ENCODE measurements at regions not wholly inside any gene's neighbourhood (a gene's known extent, or its start where the extent isn't known, plus 50 kb on each side); places are given as distances from the start of the nearest gene placed in this dataset.
A peak's percentile ranks its signal among the peaks of the same experiment; 100 is the strongest.
"Not testable (repeated sequence)": the region's sequence is repeated elsewhere in the genome, so short reads cannot be mapped to it uniquely, and the experiment has no call there.

DNA sequence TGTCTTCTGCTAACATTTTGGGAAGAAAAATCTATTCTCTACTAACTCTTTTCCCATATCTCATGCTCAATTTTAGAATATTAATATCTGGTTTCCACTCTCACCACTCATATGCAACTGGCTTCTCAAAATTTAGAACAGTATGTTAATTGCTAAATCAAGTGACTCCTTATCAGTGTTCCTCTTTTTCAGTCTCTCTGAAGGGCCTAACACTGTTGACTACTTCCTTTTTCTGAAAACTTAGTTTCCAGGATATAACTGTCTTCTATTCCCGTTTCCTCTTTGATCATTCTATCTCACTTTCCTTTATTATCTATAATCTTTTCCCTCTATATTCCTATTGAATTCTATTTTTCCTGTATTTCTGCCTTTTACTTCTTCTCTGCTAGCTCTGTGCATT is 1717.2 kb upstream of the C9orf72 start:
- DNase-seq: no peak

DNA sequence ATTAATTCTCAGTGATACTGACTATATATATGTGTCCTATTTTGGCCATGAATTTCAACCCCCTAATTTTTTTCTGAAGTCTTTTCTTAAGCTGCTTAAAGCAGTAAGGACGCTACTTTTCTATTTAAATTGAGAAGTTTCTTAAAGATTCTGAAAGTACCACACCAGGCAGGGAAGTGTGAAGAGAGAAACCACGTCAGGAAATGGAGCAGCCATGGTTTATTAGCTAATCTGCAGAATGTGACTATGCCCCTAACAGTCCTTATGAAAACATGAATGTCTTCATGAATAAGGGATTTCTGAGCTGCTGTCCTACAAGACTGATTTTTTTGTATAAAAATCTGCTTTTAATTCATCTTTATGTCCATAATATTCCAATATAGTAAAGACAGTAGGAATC is 1724.3 kb upstream of the C9orf72 start:
- no peak for DNase-seq

DNA sequence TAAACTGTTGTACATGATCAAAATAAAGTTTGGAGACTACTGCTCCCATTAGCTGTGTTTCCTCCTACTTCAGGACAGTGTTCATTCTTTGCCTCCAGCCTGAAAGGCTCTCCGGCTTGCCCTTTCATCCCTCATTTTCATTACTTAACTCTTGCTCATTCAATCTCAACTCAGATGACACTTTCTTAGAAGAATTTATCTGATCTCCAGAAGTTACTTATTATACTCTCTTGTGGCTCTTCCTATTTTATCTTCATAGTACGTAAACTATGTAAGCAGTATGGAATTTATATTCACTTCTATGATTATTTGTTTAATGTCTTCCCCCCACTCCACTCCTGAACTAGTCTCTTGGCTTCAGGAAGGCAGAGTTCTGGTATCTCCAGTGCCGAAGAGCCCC is 1737.9 kb upstream of the C9orf72 start:
- DNase-seq: no peak

DNA sequence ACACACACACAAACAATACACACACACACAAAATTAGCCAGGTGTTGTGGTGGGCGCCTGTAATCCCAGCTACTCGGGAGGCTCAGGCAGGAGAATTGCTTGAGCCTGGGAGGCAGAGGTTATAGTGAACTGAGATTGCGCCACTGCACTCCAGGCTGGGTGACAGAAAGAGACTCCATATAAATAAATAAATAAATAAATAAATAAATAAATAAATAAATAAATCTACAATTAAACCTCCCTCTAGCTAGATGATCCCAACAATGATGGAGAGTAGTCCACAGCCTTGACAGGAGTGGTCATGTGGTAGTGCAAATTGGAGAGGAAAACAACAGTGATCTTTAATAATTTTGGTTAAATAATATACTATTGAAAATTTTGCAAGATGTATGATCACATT is 1739.0 kb upstream of the C9orf72 start:
- no peak for DNase-seq

DNA sequence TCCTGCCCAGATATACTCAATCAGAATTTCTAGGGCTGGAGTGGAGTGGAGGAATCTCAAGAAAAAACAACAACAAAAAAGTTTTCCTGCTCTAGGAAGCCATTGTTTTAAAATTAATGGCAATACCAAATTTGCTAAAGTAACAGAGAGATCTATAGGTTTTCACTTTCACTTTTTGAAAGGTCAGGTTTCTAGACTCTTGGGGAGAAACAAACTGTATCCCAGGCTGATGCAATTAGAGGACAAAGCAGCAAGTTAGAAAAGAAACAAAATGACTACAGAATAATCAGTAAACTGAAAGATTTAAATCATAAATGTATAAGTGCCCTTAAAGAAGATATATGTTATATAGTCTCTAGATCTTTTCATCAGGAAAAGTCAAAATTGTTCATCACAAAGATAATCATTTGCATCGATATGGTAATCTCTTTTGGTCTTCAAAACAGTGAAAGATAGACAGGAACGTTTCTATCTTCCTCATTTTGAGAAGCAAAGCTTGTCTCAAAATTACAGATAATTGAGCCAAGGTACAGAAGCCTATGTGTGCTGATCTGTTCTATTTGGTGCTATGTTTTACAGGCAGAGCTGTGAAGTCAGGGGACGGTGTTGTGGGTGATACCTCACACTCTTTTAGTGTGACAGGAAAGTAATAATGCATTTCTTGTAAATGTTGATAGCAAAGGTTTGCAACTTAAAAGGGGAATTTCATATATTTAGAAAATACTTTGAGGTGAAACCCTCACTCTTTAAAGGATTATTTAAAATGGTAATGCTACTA is 1746.6 kb upstream of the C9orf72 start:
- no peak for DNase-seq

DNA sequence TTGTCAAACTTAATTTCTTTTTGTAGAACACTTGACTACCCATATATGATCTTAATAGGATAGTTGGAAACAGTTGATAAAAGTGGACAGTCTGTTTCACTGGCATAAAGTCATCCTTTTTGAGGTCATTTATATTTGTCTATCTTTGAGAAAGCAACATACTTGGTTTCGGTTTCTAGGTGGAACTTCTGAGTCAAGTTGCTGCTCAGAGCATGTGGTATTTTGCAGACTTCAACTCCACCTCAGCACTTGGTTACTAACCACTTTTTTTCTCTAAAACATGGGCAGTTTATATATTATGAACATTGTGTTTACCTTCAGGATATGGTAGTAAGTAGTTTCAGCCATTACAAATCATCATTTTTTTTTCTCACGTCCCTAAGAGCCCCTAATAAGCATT is 1749.0 kb upstream of the C9orf72 start:
- DNase-seq: no peak

DNA sequence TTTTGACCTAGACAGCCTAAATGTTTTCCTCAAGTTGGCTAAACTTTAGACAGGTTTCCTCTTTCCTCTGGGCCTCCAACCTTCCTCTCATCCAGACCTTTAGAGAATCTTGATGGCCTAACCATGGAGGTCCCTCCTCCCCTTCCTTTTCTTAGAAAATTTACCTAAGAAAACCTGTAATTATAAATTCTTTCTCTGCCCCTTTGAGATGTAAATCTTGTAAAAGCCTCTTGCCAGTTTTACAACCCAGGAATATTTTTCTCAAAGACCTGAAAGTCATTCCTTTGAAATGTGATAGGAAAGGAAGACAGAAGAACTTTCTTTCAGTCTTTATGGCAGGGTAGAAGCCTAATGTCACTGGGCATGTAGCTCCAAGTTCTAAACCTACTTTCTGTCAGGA is 1752.6 kb upstream of the C9orf72 start:
- no peak for DNase-seq

DNA sequence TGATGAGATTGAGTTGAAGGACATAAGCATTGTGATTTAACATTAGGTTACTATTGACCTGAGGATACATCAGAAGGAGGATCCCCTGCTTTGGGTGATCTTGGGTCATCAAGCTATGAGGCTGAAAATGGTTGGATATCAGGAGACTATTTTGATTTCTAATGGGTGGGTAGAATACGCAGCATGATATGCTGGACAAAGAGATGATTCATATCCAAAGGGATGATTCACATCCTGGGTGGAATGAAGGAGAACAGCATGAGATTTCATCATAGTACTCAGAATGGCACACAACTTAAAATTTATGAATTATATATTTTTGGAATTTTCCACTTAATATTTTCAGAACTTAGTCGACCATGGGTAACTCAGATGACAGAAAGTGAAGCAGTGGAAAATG is 1759.5 kb upstream of the C9orf72 start:
- DNase-seq: no peak

DNA sequence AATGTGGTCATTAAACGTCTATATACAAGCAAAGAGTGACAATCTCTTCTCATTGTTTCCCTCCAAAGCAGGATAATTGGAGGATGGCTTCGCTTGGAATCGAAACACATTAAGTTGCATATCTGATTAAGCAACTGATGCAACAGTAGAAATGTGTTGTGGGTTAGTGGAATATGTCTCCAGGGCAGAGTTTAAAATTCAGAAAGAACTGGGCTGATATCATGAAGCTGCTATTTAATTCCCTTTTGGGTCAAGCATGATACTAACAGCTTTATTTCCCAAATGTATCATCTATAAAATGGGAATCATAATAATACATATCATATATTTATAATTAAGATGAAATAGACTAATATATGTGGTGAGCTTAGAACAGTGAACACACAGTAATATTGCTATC is 1763.0 kb upstream of the C9orf72 start:
- no peak for DNase-seq

DNA sequence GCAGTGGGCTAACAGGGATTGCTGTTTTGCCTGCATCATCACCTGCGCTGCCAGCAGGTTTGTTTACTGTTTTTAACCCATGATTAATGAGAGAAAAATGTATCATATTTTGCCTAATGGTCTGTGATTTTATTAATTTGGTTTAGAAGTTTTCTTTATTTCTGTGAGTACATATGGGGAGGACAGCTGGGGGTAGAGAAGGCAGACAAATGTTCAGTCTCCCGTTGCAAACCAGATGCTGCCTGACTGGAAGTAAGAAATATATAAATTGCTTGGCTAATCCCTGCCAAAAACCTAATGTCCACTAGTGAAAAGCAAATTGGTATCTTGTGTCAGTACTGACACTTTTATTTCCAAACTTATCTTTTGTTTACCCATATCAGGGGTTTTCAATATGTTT is 1766.1 kb upstream of the C9orf72 start:
- DNase-seq: peak; percentile 37 to 68

DNA sequence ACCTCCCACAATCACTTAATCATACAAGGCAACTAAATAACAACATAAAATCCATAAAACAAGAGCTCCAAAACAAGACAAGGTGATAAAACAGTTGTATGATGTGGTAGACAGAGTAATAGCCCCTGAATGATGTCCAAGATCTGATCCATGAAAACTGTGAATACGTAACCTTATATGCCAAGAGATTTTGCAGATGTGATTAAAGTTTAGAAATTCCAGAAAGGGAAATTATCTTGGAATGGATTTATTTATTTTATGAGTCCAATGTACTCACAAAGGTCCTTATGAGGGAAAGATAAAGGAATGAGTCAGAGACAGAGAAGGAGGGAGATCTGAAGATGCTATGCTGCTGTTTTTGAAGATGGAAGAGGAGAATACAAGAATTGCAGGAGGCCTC is 1775.7 kb upstream of the C9orf72 start:
- no peak for DNase-seq

DNA sequence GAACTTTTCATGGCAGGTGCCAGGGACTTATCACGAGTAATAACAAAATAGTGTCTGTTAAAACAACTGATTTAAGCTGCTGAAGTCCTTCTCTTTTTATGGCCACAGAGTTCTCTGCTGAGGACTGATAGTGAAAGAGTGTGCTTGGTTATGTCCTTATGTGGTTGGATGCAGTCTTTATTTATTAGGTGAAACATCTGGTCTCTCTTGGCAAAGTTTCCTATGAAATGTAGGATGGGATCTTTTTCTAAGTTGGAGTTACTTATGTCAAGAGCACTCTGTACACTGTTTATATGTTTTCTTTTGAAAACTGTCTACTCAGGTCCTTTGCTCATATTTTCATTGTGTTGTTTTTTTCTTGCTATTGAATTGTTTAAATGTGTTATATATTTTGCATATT is 1816.1 kb upstream of the C9orf72 start:
- no peak for DNase-seq

DNA sequence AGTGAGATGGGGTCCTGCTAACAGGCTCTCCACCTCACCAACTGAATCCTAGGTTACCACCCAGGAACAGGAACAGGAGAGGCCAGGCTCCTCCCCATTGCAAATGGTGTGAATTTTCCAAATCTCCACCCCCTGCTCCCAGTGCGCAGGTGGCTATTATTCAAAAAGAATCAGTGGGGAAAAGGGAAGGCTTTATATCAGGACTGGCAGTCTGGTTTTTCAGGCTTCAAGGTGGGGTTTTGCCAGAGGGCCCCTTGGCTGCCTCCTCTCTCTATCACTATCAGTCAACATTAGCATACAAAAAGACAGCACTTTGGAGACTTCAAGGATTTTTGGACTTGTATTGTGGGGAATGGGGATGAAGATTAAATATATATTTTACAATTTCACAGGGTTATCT is 1817.6 kb upstream of the C9orf72 start:
- no peak for DNase-seq

DNA sequence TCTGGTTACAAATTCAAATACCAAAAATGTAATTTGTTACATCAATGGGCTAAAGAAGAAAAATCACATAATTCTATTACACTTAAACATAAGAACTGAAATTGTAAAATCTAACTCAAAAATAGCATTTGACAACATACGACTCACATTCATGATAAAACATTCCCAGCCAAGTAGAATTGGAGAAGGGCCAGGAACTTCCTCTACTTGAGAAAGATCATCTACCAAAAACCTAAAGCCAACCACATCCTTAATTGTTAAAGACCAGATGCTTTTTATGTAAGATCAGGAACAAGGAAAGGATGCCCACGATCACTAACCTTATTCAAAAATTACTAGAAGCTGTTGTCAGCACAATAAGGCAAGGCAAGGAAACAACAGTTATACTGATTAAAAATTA is 1819.8 kb upstream of the C9orf72 start:
- DNase-seq: no peak

DNA sequence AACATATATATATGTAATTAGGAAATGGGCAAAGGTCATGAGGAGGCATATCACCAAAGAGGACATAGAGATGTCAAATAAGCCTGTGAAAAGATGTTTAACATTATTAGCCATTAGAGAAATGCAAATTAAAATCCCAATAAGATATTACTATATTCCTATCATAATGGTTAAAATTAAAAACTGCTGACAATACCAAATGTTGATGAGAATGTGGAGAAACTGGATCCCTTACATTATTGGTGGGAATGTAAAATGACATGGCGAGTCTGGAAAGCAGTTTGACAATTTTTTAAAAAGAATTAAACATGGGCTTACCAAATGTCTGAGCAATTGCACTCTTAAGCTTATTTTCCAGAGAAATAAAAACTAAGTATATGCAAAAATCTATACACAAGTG is 1821.6 kb upstream of the C9orf72 start:
- no peak for DNase-seq

DNA sequence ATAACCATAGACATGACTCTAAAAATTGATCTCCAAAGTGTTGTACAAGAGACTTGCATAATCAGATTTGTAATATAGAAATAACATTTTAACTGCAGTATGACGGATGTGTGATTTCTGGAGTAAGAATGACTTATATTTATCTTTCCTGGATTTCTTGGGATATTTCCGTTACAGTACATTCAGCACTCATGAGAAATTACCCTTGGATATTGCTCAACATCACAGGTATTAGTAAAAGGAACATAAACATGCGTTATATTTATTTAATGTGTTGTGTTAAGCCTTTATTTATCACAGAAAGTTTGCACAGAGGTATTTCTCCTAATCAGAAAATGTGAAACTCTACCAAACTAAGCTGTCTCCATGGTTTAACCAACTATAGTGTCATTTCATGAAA is 1823.9 kb upstream of the C9orf72 start:
- no peak for DNase-seq

DNA sequence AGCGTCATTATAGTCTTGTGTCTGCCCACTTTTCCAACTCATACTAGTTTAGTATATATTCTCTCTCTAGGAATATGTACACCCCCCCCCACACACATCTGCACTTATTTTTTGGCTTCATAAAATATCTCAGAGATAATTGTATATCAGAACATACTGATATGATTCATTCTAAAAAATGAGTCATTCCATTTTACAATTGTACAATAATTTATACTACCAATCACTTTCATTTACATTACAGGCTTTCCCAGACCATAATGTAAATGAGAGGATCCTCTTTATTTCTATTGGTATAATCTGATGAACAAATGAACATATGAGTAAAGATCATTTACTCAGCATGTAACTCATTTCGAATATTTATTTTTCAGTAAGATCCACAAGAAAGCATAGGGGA is 1842.9 kb upstream of the C9orf72 start:
- DNase-seq: no peak

DNA sequence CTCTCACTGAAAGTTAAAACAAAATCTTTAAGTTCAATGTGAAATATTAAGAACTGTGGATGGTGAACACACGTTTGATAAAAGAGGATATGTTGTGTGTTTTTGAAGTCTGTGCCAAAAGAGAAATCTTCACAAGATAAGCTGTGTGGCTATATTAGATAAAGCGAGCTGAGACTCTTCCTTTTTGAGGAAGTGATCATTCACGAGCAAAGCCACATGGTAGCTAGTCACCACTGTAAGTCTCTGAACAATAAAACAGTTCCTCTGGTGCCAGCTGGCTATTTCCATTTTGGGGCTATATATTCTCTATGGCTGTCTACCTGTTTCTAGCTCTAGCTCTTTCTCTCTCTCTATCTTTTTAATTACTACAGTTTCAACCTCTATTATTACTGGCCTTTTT is 1849.2 kb upstream of the C9orf72 start:
- DNase-seq: no peak

DNA sequence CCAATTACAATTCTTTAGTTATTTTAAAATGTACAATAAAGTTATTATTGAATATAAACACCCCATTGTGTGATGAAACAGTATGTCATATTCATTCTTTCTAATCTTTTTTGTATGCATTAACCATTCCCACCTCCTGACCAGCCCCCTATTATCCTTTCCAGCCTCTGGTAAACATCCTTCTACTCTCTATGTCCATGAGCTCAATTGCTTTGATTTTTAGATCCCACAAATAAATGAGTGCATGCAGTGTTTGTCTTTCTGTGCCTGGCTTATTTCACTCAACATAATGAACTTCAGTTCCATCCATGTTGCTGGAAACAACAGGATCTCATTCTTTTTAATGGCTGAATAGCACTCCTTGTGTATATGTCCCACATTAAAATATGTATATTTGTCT is 1858.9 kb upstream of the C9orf72 start:
- no peak for DNase-seq

DNA sequence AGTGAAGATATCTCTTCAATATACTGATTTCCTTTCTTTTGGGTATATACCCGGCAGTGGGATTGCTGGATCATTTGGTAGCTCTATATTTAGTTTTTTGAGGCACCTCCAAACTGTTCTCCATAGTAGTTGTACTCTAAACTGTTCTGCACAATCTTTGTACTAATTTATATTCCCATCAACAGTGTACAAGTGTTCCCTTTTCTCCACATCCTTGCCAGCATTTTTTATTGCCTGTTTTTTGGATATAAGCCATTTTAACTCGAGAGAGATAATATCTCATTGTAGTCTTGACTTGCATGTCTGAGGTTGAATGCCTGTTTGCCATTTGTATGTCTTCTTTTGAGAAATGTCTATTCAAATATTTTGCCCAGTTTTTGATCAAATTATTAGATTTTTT is 1859.4 kb upstream of the C9orf72 start:
- DNase-seq: not testable (repeated sequence)

DNA sequence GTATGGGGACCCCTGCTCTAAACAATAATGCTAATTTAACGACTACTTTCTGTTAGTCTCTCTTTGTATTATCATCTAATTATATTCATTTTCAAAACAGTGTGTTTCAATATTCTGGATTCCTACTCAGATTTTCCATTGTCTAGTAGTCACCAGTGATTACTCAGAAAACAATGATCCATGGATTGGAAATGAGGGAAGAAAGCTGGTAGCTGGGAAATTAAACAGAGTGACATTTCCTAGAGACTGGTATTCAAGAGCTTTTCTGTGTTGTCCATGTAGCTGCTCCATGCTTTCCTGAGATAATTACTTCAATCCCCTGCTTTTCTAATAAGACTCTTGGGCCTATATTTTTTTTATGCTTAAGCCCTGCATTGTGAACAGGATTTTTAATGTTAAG is 1862.1 kb upstream of the C9orf72 start:
- no peak for DNase-seq

DNA sequence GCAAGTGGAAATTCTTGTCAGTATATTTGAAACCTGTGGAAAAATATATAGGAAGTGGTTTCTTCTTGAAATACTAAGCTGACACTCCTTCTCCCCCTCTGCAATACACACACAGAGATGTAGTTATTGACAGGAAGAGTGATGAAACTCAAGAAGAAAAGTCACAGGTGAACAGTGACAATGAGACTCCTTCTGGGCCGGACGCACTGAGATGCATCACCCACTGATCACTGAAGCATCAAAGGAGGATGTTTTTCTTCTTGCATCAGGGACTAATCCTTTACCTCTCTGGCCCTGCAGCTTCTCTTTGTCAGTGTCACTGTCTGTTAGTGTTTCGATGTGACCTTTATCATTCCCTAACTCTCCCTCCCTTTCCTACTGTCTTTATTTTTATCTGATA is 1864.2 kb upstream of the C9orf72 start:
- DNase-seq: no peak

DNA sequence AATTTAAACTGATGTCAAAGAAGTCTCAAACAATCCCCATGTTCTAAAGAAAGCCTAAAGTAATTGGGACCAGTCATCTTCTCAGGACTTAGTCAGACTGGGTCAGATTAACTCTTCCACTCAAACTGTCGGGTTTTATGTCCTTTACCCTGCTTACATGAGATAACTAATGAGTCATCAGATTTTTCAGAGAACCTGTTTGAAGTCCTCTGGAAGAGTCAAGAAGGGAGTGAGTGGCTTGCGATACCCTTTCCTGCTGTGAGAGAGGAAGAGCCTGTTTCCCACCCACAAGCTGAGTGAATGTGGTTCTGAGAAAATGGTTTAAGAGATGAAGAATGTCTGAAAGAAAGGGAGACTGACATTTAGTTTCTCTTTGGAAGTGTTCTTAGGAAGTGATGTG is 1866.7 kb upstream of the C9orf72 start:
- DNase-seq: no peak

DNA sequence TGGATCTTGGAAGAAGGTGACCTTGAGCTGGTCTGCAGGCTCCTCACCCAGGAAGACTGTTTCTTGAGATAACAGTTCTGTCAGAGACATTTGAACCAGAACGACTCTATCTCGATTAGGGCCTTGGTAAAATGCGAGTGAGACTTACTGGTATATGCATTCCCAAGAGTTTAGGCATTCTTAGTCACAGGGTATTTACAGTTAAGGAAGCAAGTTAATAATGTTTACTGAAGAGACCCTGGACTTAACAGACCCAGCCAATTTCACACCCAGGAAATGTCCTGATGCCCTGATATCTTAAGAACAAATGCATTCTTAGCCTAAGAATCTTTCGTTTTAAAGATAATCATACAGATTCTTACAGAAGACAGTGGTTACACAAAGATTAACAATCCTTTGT is 1867.2 kb upstream of the C9orf72 start:
- no peak for DNase-seq

DNA sequence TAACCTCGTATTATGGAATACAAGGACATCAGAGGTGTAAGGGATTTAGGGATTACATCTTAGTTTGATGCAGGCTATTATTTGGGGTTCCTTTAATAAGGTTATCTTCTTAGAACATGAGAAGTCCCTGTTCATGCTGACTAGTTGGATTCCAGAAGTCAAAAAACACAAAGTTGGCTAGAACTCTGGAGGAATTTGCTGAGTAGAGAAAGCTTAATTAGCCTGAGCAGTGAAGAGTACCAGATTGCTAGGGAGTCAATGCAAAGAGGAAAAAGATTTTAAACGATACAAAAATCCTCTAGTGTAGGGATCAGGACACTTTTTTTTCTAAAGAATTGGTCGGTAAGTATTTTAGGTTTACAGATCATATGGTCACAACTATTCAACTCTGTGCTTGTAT is 1872.5 kb upstream of the C9orf72 start:
- DNase-seq: no peak

DNA sequence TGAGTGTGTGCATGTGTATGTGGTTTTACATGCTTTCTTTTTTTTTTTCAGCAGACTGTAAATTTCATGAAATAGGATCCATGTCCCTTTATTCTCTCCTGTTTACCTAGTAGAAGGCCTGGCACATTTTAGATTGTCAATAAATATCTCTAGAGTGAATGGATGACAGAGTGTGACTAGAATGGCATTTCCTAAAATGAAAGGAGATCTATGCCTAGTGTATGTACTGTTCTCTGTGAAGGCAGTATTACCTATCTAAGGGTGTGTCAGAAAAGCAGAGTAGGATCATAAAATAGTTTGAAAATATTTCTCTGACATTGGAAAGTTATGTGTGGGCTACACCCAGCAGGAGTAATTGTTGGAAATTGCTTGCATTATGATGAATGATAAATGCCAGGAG is 1876.0 kb upstream of the C9orf72 start:
- no peak for DNase-seq
